ENCODE measurements at regions not wholly inside any gene's neighbourhood (a gene's known extent, or its start where the extent isn't known, plus 50 kb on each side); places are given as distances from the start of the nearest gene placed in this dataset.
"Not testable (repeated sequence)": the region's sequence is repeated elsewhere in the genome, so short reads cannot be mapped to it uniquely, and the experiment has no call there.

GRCh38 chr1:148432318-148432717, 50.8 kb downstream of the PPIAL4G start:
- not testable (repeated sequence) for DNase-seq (ENCODE audit: low spot score)

- DNase-seq (ENCODE audit: low spot score): not testable (repeated sequence)
Measured at GRCh38 chr1:148429856-148430255, 53.2 kb downstream of the PPIAL4G start.

- DNase-seq (ENCODE audit: low spot score): peak; percentile 37
Measured at GRCh38 chr1:148426940-148427611, 56.0 kb downstream of the PPIAL4G start.

GRCh38 chr1:148426385-148426784, 56.7 kb downstream of the PPIAL4G start:
- DNase-seq (ENCODE audit: low spot score): not testable (repeated sequence)

- DNase-seq (ENCODE audit: low spot score): not testable (repeated sequence)
Measured at GRCh38 chr1:148424143-148425003, 58.7 kb downstream of the PPIAL4G start.

- not testable (repeated sequence) for DNase-seq (ENCODE audit: low spot score)
Measured at GRCh38 chr1:148422921-148423320, 60.2 kb downstream of the PPIAL4G start.

GRCh38 chr1:148417241-148417640, 65.9 kb downstream of the PPIAL4G start:
- DNase-seq (ENCODE audit: low spot score): not testable (repeated sequence)

- not testable (repeated sequence) for DNase-seq (ENCODE audit: low spot score)
Measured at GRCh38 chr1:148413385-148413784, 69.7 kb downstream of the PPIAL4G start.

GRCh38 chr1:148404786-148405568, 78.1 kb downstream of the PPIAL4G start:
- DNase-seq (ENCODE audit: low spot score): not testable (repeated sequence)

GRCh38 chr1:148403925-148404324, 79.2 kb downstream of the PPIAL4G start:
- DNase-seq (ENCODE audit: low spot score): not testable (repeated sequence)

- not testable (repeated sequence) for DNase-seq (ENCODE audit: low spot score)
Measured at GRCh38 chr1:148403085-148403456, 80.0 kb downstream of the PPIAL4G start.

- peak; percentile 85 for DNase-seq (ENCODE audit: low spot score)
Measured at GRCh38 chr1:148402152-148403084, 80.7 kb downstream of the PPIAL4G start.

GRCh38 chr1:148397516-148397915, 85.6 kb downstream of the PPIAL4G start:
- peak; percentile 44 for DNase-seq (ENCODE audit: low spot score)

GRCh38 chr1:148392505-148392904, 90.6 kb downstream of the PPIAL4G start:
- not testable (repeated sequence) for DNase-seq (ENCODE audit: low spot score)

- DNase-seq (ENCODE audit: low spot score): not testable (repeated sequence)
Measured at GRCh38 chr1:148391323-148391722, 91.8 kb downstream of the PPIAL4G start.

GRCh38 chr1:148389027-148389339, 94.1 kb downstream of the PPIAL4G start:
- no peak for DNase-seq (ENCODE audit: low spot score)

- DNase-seq (ENCODE audit: low spot score): peak; percentile 89
Measured at GRCh38 chr1:148388260-148389026, 94.7 kb downstream of the PPIAL4G start.

- not testable (repeated sequence) for DNase-seq (ENCODE audit: low spot score)
Measured at GRCh38 chr1:148387949-148388259, 95.2 kb downstream of the PPIAL4G start.

GRCh38 chr1:148387122-148387948, 95.8 kb downstream of the PPIAL4G start:
- DNase-seq (ENCODE audit: low spot score): not testable (repeated sequence)

GRCh38 chr1:148386617-148387016, 96.5 kb downstream of the PPIAL4G start:
- DNase-seq (ENCODE audit: low spot score): no peak
